Esophagus muscularis mucosa (tissue), 4 donors: ENCODE measurements at regions not wholly inside any gene's neighbourhood (a gene's known extent, or its start where the extent isn't known, plus 50 kb on each side); places are given as distances from the start of the nearest gene placed in this dataset.

ENCODE experiments used
- DNase-seq: peaks from one replicate; pipeline ENCODE4 v3.0.0-alpha.2; 2017; ENCODE audit errors: extremely low spot score
- H3K27ac ChIP-seq, 4 donors: fragments of 200-600 bp; sonication (generic); replicated peaks in 1 of 4; 1 replicate in 3 of 4; 2 replicates in 1 of 4; pipeline ENCODE4 v1.5.1; 2016 to 2019; ENCODE audit warnings: mild to moderate bottlenecking in 1 of 4
- H3K27me3 ChIP-seq, 4 donors: fragments of 200-600 bp; sonication (generic); one replicate each; pipeline versions ENCODE4 v1.5.1 to v1.6.0; 2016 to 2019
- H3K36me3 ChIP-seq, 4 donors: fragments of 200-600 bp; sonication (generic); one replicate each; pipeline ENCODE4 v1.5.1; 2016 to 2019
- H3K4me1 ChIP-seq, 4 donors: fragments of 200-600 bp; sonication (generic); one replicate each; pipeline ENCODE4 v1.5.1; 2016 to 2019
- H3K4me3 ChIP-seq, 4 donors: fragments of 200-600 bp; sonication (generic); 1 replicate in 2 of 4; 2 replicates in 2 of 4; pipeline ENCODE4 v1.5.1; 2016 to 2019; ENCODE audit warnings: mild to moderate bottlenecking in 4 of 4, moderate library complexity in 1 of 4
- H3K9me3 ChIP-seq, 4 donors: fragments of 200-600 bp; sonication (generic); 1 replicate in 3 of 4; 2 replicates in 1 of 4; pipeline ENCODE4 v1.5.1; 2016 to 2019
- CTCF ChIP-seq, 3 experiments: fragments of 200-600 bp in 2 of 3; fragments of 450-650 bp in 1 of 3; sonication (generic) in 2 of 3; IDR thresholded peaks; one replicate each; pipeline ENCODE4 v1.5.1; 2017 to 2019; ENCODE audit warnings: antibody characterized with exemption in 3 of 3, mild to moderate bottlenecking in 2 of 3, moderate library complexity in 1 of 3
- EP300 ChIP-seq: sonication (generic); formaldehyde crosslinking; IDR thresholded peaks from one replicate; pipeline ENCODE4 v1.6.1; 2017; ENCODE audit warnings: antibody characterized with exemption
- POLR2A ChIP-seq: fragments of 450-650 bp; IDR thresholded peaks from one replicate; pipeline ENCODE4 v1.6.1; 2017; ENCODE audit warnings: antibody characterized with exemption, moderate library complexity, mild to moderate bottlenecking, low read depth
- POLR2AphosphoS5 ChIP-seq, 2 donors: sonication (generic); formaldehyde crosslinking; IDR thresholded peaks; one replicate each; pipeline ENCODE4 v1.6.1; 2017; ENCODE audit warnings: antibody characterized with exemption in 2 of 2
- WGBS: methylation state at CpG from one replicate; pipeline ENCODE4 v1.1.5; 2018; 5-methylcytosine and 5-hydroxymethylcytosine counted together
- intact Hi-C: fragments of 100-400 bp; cut with DNase I; formaldehyde crosslinking; loops from one replicate; pipeline ENCODE4 v1.15.1; 2023

DNA sequence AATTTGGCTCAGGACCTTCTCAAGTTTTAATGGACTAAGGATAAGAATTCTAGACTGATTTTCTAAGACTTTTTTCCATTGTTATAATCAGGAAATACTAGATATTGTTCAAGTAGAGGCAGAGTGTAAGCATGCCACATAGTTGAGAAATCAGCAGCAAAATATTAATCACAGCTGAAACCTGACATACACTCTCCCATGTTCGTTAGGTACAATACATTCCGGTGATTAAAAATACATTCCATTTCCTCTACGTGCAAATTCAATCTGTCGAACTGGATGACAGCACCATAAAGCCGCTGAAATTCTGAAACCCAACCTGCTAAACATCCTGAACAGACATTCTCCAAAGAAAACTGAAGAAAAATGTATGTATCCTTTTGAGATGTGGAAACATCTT, 587.6 kb upstream of the DIPK2B start:
- H3K4me3 ChIP-seq = no peak overlapping the region
- H3K27ac ChIP-seq = no peak overlapping the region
- TF ChIP-seq POLR2AphosphoS5 (IDR thresholded peaks at IDR 0.05) = no peak
- no peak for TF ChIP-seq EP300
- H3K9me3 ChIP-seq = peaks cover 0 to 4% (median 0%) of the 10 kb centered on the region in 4 donors
- no peaks in the 10 kb centered on the region for H3K36me3 ChIP-seq
- DNase-seq = no peak
- intact Hi-C loops = no loop called here
- WGBS = 61% methylated on average over 5 of the region's 5 CpGs
- no peaks in the 10 kb centered on the region for H3K4me1 ChIP-seq
- peaks cover 0 to 3% (median 0%) of the 10 kb centered on the region in 4 donors for H3K27me3 ChIP-seq

- Histone ChIP-seq H3K4me1 (no peaks in the 10 kb centered on the region), H3K36me3 (no peaks in the 10 kb centered on the region), H3K27ac (no peak overlapping the region), H3K4me3 (no peak overlapping the region), H3K9me3 (no peaks in the 10 kb centered on the region), H3K27me3 (no peaks in the 10 kb centered on the region)
- 77% methylated on average over 3 of the region's 3 CpGs for WGBS
- no peak for DNase-seq
- intact Hi-C loops = no loop called here
- TF ChIP-seq EP300 (no peak), POLR2AphosphoS5 (IDR thresholded peaks at IDR 0.05) (no peak)
Measured at GRCh38 chrX:45784590-45784989, 583.9 kb upstream of the DIPK2B start.

DNA sequence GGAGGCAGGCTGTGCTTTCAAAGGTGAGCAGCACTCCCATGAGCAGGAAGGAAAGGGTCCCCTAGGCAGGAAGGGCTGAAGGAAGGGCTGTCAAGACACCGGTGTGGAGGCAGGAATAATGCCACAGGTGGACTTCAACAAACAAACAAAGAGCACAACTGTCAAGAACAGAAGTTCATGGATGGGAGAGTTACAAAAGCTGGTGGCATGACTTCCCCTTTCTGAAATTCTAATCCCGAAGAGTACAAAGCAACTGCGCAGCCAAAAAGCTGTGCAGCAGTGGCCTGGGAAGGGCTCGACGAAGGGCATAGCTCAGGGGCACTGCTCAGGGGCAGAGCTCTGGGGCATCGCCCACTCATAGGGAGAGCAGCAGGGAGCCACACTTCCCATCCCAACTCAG, 582.3 kb upstream of the DIPK2B start:
- H3K27ac ChIP-seq = no peak overlapping the region
- H3K9me3 ChIP-seq = no peaks in the 10 kb centered on the region
- WGBS = 61% methylated on average over 5 of the region's 6 CpGs
- DNase-seq = no peak
- H3K36me3 ChIP-seq = no peaks in the 10 kb centered on the region
- TF ChIP-seq POLR2AphosphoS5 (IDR thresholded peaks at IDR 0.05) (no peak), POLR2A (no peak), EP300 (no peak), CTCF (IDR thresholded peaks at IDR 0.05) (no peak)
- no peak overlapping the region for H3K4me3 ChIP-seq
- no peaks in the 10 kb centered on the region for H3K4me1 ChIP-seq
- no peaks in the 10 kb centered on the region for H3K27me3 ChIP-seq
- intact Hi-C loops = no loop called here

DNA sequence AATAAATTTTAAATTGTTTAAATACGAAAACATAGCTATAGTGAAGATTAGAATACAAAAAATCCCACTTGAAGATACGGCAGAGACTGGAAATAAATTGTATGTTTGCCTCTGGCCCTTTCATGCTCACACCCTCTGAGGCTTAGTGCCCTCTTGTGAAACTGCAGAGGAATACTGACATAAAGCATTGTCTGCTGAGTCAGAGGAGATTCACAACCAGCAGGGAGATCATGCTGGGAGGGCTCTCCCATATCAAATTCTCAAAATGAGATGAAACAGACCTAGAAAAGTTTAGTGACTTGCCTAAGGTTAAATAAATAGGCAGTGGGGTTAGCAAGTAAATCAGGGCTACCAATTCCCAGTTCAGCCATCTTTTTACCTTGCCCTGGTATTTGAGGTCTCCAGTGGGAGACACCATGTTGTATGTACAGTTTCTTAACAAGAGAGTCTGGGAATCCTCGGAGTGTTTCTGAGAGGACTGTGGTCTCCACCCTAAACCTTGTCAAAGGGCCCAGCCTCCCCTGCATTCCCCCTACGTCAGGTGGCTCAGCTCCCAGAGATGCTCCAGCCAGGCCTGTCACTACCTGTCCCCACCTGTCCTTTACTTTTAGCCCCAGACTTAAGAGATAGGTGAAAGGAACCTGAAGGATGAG, 581.4 kb upstream of the DIPK2B start:
- intact Hi-C loops = no loop called here
- 65% methylated on average over 4 of the region's 4 CpGs for WGBS

GRCh38 chrX:45778616-45779015, 577.9 kb upstream of the DIPK2B start:
- no peak overlapping the region for H3K27ac ChIP-seq
- H3K9me3 ChIP-seq = no peaks in the 10 kb centered on the region
- H3K36me3 ChIP-seq = no peaks in the 10 kb centered on the region
- 39% methylated on average over 1 of the region's 1 CpG for WGBS
- H3K4me1 ChIP-seq = peaks cover 6 to 12% (median 10%) of the 10 kb centered on the region in 4 donors
- H3K27me3 ChIP-seq = no peaks in the 10 kb centered on the region
- no peak for DNase-seq
- TF ChIP-seq POLR2AphosphoS5 (IDR thresholded peaks at IDR 0.05) (no peak), POLR2A (no peak), EP300 (no peak), CTCF (IDR thresholded peaks at IDR 0.05) (no peak)
- no peak overlapping the region for H3K4me3 ChIP-seq
- intact Hi-C loops = loop anchor here (10.0 kb wide), 1 partner anchor 264 kb away; no protein-coding TSS in a partner anchor

More for the DNA sequence above, 581.4 kb upstream of the DIPK2B start:
- no peak for DNase-seq
- H3K27me3 ChIP-seq = no peaks in the 10 kb centered on the region
- no peaks in the 10 kb centered on the region for H3K36me3 ChIP-seq
- H3K27ac ChIP-seq = no peak overlapping the region
- no peak overlapping the region for H3K4me3 ChIP-seq
- H3K9me3 ChIP-seq = no peaks in the 10 kb centered on the region
- no peak for TF ChIP-seq EP300
- peak in 1 of 3 experiments; percentile 29 for TF ChIP-seq CTCF (IDR thresholded peaks at IDR 0.05)
- no peak for TF ChIP-seq POLR2AphosphoS5 (IDR thresholded peaks at IDR 0.05)
- H3K4me1 ChIP-seq = no peaks in the 10 kb centered on the region

- intact Hi-C loops = loop anchor here (10.0 kb wide), 1 partner anchor 263 kb away; no protein-coding TSS in a partner anchor
- Histone ChIP-seq H3K4me1 (peaks cover 6 to 14% (median 11%) of the 10 kb centered on the region in 4 donors), H3K27ac (no peak overlapping the region), H3K4me3 (no peak overlapping the region), H3K27me3 (no peaks in the 10 kb centered on the region), H3K9me3 (no peaks in the 10 kb centered on the region), H3K36me3 (no peaks in the 10 kb centered on the region)
- 68% methylated on average over 3 of the region's 3 CpGs for WGBS
- TF ChIP-seq EP300 (no peak), POLR2A (no peak), CTCF (IDR thresholded peaks at IDR 0.05) (no peak), POLR2AphosphoS5 (IDR thresholded peaks at IDR 0.05) (no peak)
- no peak for DNase-seq
Measured at GRCh38 chrX:45777366-45777765, 576.7 kb upstream of the DIPK2B start.
